8988T (cell line): ENCODE measurements at regions not wholly inside any gene's neighbourhood (a gene's known extent, or its start where the extent isn't known, plus 50 kb on each side); places are given as distances from the start of the nearest gene placed in this dataset.
"Not testable (repeated sequence)": the region's sequence is repeated elsewhere in the genome, so short reads cannot be mapped to it uniquely, and the experiment has no call there.

Source experiments
- DNase-seq: peaks from one replicate; pipeline ENCODE4 v3.0.0; 2011

- no peak for DNase-seq
Measured at GRCh38 chr2:14996351-14997014, 364.0 kb downstream of the LRATD1 start.

GRCh38 chr2:14998546-14998945, 366.0 kb downstream of the LRATD1 start:
- DNase-seq, result no peak

GRCh38 chr2:14999114-14999661, 366.7 kb downstream of the LRATD1 start:
- no peak for DNase-seq

GRCh38 chr2:15002519-15002918, 370.0 kb downstream of the LRATD1 start:
- DNase-seq, result not testable (repeated sequence)

DNA sequence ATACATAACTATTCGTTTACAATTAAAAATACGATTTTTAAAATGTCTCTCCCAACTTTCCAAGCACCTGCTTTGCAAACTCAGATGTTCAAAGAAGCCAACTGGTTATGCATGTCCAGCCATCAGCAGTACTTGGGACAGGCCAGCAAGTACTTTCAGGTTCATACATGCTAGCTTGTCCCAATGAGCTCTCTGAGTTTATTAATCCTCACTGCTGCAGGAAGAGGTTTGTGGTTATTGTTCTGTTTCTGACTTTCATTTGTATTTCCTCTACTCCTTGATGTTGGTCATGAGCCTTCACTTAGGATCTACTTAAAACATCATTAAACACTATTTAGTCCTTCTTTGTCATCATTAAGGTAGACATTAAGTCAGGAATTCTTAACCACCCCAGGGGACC, 374.1 kb downstream of the LRATD1 start:
- no peak for DNase-seq

DNA sequence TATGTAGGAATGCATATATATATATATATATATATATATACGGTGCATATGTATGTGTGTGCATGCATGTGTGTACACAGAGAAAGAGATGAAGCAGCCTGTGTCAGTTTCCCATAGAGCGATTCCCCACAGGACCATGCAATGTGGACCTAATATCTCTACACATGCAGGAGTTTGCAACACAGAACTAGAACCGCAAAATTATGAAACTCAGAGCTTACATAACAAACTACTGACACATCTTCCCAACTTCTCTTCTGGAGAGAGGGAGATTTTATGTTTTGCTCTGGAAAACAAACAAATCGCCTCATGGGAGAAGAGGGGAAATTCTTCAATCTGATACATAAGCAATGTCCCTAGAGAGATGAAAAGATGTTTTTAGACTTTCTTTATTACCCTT, 377.2 kb downstream of the LRATD1 start:
- DNase-seq, result no peak

- no peak for DNase-seq
Measured at GRCh38 chr2:15010346-15010745, 377.8 kb downstream of the LRATD1 start.

- no peak for DNase-seq
Measured at GRCh38 chr2:15018814-15019213, 386.3 kb downstream of the LRATD1 start.

DNA sequence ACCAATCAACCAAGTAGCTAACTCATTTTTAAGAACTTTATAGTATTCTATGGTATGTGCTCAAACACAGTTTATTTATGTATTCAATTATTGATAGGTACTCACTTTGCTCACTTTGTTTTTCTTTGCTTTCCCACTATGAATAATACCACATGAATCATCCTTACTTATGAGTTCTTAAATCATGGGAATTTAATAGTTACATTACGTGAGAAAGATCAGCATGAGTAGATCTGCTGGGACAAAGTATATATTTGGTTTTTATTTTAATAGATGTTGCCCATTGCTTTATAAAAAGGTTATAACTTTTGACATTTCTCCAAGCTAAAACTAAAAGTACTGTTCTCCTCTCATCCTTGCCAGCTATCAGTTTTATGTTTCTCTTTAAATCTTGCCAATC, 390.7 kb downstream of the LRATD1 start:
- no peak for DNase-seq

GRCh38 chr2:15028406-15028805, 395.9 kb downstream of the LRATD1 start:
- no peak for DNase-seq

DNA sequence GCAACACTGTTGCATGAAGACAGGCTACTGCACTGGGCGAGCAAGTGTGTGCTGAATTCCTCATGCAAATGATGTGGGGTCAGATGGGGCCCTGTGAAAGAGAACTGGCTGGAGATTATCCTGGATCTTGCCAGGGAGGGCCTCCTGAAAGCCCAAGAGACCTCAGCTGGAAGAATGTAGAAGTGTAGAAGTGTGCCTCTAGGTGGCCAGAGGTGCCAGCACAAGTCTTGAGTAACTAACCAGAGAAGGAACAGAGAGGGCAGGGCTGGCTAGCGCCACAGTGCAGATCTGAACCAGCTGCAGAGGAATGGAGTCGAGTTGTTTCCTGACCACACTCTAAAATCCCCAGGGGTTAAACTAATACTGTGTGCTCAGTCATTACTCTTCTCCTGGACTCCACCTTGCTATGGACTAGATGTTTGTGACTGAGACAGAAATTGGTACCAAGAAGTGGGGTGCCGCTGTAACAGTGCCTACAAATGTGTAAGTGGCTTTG, 399.3 kb downstream of the LRATD1 start:
- no peak for DNase-seq

GRCh38 chr2:15034246-15034645, 401.7 kb downstream of the LRATD1 start:
- no peak for DNase-seq

DNA sequence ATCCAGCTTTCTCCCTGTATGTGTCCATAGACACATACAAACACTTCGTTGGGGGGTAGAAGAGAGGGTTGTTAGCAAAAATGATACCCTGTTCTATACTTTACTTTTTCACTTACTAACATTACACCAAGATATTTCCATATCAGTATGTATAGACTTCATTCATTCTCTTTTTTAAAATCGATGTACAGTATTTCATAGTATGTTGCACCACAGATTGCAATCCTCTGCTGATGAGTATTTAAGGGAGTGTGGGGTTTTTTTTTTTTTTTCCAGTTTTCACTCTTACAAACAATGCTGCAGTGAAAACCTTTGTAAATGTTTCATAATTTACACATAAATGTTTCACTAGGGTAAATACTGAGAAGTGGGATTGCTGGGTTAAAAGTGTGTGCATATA, 402.3 kb downstream of the LRATD1 start:
- no peak for DNase-seq

DNA sequence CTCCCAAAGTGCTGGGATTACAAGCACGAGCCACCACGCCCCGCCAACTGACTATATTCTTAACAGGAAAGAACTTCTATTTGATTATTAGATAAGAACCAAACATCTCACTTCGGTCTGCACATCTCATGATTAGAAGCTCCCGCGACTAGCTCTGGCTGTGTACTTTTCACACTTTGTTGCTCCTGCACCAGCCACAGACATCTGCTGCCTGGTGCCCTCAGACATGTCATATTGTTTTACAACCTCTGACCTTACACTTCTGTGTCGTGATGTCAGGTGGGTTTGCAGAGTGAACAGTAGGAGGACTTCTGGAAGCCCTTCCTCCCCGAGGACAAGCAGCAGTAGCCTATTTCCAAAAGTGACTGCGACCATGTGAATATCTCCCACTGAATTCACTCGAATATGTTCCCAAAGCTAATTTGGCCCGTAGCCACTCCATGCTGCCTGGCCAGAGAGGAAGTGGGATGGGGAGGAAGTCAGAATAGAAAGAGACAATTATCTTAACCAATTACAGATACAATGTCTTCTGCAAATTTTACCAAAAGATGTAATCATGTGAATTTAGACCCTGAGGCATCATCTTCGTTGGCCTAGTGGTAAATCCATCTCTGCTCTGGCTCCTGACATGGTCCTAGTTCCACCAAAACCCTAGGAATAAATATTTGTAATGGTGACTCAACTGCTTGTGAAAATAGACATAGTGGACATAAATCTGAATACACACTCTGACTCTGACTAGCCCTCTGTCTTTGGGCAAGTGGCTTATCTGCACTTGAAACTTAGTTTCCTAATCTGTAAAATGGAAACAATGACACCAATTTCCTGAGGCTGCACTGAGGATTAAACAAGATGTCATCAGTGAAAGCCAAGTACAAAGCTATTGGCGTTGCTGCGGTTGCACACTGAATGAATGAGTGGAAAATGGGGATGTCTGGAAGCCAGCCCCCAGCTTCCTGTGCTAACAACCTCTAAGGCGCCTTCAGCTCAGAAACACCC, 406.1 kb downstream of the LRATD1 start:
- no peak for DNase-seq

DNA sequence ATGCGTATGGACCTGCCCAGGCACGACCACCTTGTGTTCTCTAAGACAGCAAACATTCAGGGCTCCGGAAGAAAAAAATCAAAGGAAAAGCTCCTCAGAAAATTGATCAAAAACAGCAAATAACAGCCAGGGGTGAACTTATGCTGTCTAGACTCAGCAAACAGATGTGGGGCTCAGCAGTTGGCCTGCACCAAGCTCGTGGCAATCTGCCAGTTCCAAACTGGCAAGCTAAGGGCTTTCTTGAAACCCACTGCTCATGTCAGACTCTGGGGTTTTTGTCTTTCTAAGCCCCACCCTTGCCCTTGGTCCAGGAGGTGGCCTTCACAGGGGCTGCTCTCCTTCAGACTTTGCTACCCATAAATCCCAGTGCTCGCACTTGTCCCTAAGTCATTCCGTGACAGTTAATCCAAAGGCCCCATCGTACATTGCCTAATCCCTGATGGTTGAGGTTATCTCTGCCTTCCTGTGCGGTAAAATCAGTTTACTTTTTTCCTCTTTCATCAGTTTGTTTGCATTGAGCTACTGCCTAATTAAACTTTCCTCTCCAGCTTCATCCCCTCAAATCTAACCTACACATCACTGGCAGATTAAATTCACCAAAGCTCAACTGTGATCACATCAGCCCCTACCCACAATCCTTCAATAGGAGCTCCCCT, 408.0 kb downstream of the LRATD1 start:
- no peak for DNase-seq

GRCh38 chr2:15041429-15041837, 408.9 kb downstream of the LRATD1 start:
- DNase-seq, result no peak

- no peak for DNase-seq
Measured at GRCh38 chr2:15042801-15043217, 410.3 kb downstream of the LRATD1 start.

DNA sequence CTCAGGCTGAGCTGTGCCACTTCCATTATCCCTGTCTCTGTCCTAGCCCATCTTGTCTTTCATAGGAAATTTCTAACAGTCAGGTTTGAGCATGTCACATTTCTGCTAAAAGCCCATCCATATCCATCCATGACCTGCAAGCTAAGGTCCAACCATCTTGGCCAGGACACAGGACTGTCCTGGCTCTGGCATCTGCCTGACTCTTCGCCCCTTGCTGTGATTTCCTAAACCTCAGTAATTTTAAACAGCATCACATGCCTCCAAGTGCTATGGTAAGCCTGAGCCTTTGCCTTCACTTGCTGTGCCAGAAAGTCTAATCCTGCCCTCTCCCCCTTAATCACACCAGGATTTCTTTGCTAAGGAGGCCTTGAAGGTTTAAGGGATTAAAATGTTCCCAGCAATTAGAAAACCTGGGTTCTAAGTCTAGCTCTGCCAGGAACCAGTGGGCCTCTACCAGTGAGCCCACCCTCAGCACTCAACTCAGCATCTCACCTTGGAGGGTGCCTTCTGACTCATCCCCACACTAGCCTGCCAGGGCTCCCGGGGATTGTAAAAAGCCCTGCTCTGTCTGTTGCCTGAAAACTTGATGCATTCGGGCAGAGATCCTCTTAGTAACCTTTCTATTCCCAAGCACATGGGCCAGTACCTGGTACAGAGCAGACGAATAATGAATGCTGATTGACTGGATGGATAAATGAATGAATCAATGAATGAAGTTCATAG, 411.0 kb downstream of the LRATD1 start:
- no peak for DNase-seq

DNA sequence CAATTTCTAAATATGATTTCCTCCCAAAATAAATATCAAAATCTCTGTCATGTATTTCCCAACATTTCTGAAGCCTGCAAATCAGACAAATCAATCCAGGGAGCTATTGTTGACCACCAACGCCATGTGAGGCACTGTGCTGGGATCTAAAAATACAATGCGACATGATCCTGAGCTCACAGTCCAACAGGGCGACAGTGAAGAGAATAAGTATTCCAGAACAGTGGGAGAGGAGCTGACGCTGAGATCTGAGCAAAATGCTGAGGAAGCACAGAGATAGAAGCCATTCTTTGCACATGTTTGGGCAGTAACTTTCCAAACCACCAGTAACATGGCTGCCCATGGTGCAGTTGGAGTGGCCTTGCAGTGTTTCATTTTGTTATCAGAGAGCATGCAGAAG, 412.5 kb downstream of the LRATD1 start:
- no peak for DNase-seq

- DNase-seq, result no peak
Measured at GRCh38 chr2:15047184-15047583, 414.7 kb downstream of the LRATD1 start.

GRCh38 chr2:15048000-15048399, 415.5 kb downstream of the LRATD1 start:
- no peak for DNase-seq
